ENCODE measurements at regions not wholly inside any gene's neighbourhood (a gene's known extent, or its start where the extent isn't known, plus 50 kb on each side); places are given as distances from the start of the nearest gene placed in this dataset.

DNA sequence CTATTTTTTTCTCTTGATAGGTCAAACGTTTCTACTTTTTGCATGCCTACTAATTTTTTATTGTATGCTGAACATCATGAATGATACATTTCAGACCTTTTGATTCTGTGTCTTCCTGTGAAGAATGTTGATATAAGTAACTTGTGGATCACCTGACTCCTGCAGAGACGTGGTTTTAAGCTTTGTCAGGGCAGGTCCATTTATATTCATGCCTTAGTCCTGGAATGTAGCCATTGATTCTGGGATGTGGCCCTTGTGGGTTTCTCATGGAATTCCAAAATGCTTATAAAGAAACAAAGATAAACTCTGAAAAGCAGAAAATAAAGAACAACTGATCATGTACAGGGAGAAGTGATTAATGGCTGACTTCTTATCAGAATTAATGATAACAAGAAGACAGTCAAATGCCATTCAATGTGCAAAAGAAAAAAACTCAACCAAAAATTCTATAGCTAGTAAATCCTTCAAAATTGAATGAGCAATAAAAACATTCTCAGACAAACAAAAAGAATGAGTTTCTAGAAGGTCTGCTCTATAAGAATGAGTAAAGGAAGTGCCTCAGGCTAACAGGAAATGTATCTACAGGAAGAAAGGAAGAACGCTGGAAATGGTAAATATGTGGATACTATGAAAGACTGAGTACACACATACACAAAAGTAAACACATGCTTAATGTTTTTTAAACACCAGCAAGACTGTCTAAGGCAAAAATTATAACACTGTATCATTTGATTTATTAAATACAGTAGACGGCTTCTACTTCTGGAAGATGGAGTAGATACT is 284.8 kb upstream of the DIO3 start:
- intact Hi-C loops (cut with DNase I; ENCODE audit: low total_unique reads): no loop called here
- no peaks in the 10 kb centered on the region for H3K36me3 ChIP-seq
- no peaks in the 10 kb centered on the region for H3K27me3 ChIP-seq
- TF ChIP-seq, protein P1, sequence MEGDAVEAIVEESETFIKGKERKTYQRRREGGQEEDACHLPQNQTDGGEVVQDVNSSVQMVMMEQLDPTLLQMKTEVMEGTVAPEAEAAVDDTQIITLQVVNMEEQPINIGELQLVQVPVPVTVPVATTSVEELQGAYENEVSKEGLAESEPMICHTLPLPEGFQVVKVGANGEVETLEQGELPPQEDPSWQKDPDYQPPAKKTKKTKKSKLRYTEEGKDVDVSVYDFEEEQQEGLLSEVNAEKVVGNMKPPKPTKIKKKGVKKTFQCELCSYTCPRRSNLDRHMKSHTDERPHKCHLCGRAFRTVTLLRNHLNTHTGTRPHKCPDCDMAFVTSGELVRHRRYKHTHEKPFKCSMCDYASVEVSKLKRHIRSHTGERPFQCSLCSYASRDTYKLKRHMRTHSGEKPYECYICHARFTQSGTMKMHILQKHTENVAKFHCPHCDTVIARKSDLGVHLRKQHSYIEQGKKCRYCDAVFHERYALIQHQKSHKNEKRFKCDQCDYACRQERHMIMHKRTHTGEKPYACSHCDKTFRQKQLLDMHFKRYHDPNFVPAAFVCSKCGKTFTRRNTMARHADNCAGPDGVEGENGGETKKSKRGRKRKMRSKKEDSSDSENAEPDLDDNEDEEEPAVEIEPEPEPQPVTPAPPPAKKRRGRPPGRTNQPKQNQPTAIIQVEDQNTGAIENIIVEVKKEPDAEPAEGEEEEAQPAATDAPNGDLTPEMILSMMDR (IDR thresholded peaks at IDR 0.05): no peak
- DNase-seq: no peak
- no peak overlapping the region for H3K27ac ChIP-seq
- H3K4me3 ChIP-seq: no peak overlapping the region
- no peaks in the 10 kb centered on the region for H3K4me1 ChIP-seq
- H3K9me3 ChIP-seq: no peaks in the 10 kb centered on the region

- TF ChIP-seq, protein P1 (IDR thresholded peaks at IDR 0.05): no peak
- no peaks in the 10 kb centered on the region for H3K36me3 ChIP-seq
- no peaks in the 10 kb centered on the region for H3K4me1 ChIP-seq
- no peaks in the 10 kb centered on the region for H3K9me3 ChIP-seq
- H3K4me3 ChIP-seq: no peak overlapping the region
- no peak for DNase-seq
- intact Hi-C loops (cut with DNase I; ENCODE audit: low total_unique reads): no loop called here
- H3K27ac ChIP-seq: no peak overlapping the region
- H3K27me3 ChIP-seq: no peaks in the 10 kb centered on the region
Measured at GRCh38 chr14:101282418-101282817, 278.9 kb upstream of the DIO3 start.

- H3K27ac ChIP-seq: no peak overlapping the region
- TF ChIP-seq, protein P1 (IDR thresholded peaks at IDR 0.05): no peak
- H3K4me1 ChIP-seq: no peaks in the 10 kb centered on the region
- no peaks in the 10 kb centered on the region for H3K36me3 ChIP-seq
- no peak overlapping the region for H3K4me3 ChIP-seq
- H3K27me3 ChIP-seq: peaks cover 0 to 8% of the 10 kb centered on the region in 2 donors
- no peak for DNase-seq
- intact Hi-C loops (cut with DNase I; ENCODE audit: low total_unique reads): no loop called here
- no peaks in the 10 kb centered on the region for H3K9me3 ChIP-seq
Measured at GRCh38 chr14:101284711-101285110, 276.6 kb upstream of the DIO3 start.

DNA sequence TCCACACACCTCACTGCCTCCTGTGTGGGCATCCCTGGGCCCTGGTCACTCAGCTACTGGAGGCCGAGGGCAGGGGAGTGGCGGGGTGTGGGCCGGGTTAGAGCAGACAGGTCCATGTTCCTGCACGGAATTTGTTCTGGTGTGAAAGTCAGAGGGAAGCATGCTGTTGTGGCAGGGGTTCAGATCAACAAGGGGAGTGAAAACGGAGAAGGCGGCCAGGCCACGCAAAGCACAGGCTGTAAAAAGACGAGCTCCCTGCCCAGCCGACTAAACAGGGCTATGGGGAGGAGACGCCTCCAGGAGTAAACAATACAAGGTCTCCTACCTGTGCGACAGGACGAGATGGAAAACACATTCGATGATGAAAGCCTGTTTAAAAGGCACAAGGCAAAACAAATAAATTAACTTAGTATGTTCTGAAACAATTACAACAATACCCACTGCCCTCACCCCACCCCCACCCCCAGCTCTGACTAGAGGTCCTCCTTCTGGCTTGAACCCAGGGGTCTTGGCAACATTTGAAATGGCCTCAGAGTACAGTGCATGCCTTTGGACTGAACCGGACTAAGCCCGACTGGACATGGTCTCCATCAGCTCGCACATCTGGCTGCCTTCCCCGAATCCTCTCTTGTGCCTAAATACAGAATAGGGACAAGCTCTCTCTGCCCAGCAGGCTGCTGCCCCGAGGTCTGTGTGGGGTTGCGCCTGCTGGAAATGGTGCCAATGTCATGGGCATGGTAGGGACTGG is 274.9 kb upstream of the DIO3 start:
- no peak overlapping the region for H3K27ac ChIP-seq
- intact Hi-C loops (cut with DNase I; ENCODE audit: low total_unique reads): no loop called here
- no peaks in the 10 kb centered on the region for H3K36me3 ChIP-seq
- no peak for DNase-seq
- peaks cover 0 to 8% of the 10 kb centered on the region in 2 donors for H3K27me3 ChIP-seq
- no peak overlapping the region for H3K4me3 ChIP-seq
- TF ChIP-seq, protein P1 (IDR thresholded peaks at IDR 0.05): no peak
- H3K9me3 ChIP-seq: no peaks in the 10 kb centered on the region
- H3K4me1 ChIP-seq: no peaks in the 10 kb centered on the region

DNA sequence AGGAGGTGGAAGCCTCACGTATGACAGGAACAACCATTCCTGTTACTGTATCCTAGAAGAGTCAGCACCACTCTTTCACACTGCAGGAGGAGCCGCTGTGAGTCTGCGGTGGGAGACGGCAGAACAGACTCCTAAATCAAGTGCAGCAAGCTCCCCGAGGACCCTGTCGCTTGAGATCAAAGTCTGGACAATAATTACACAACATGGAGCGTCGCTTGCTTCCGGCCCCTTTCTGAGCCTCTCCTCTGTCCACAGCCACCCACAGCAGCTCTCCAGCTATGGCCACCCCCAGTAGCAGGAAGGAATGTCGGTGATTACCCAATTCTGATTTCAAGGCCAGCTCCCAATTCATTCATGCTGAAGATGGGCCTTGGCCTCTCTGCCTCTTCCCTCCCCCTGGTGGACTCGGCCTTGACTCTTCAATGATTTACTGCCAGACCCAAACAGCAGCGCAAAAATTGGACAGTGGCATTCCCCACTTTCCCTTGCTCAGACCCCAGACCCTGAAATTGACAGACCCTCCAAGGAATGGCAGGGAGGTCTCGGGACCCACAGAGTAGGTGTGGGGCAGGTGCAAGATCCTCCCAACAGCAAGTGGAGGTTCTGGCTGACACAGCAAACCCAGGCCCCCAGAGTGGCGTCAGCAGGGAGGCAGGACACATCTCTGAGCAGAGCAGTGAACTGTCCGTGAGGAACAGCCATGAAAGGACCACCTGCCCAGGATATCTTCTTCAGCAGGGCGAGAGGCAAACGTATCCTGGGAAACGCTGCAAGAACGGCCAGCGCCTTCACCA is 272.7 kb upstream of the DIO3 start:
- no peaks in the 10 kb centered on the region for H3K4me1 ChIP-seq

More for the DNA sequence above, 272.7 kb upstream of the DIO3 start:
- no peak overlapping the region for H3K4me3 ChIP-seq
- H3K27me3 ChIP-seq: peaks cover 0 to 8% of the 10 kb centered on the region in 2 donors
- intact Hi-C loops (cut with DNase I; ENCODE audit: low total_unique reads): no loop called here
- no peak for DNase-seq
- H3K9me3 ChIP-seq: no peaks in the 10 kb centered on the region
- TF ChIP-seq, protein P1 (IDR thresholded peaks at IDR 0.05): no peak
- H3K27ac ChIP-seq: no peak overlapping the region
- H3K36me3 ChIP-seq: no peaks in the 10 kb centered on the region

Data from tibial artery (tissue), 4 donors.